ENCODE measurements at regions not wholly inside any gene's neighbourhood (a gene's known extent, or its start where the extent isn't known, plus 50 kb on each side); places are given as distances from the start of the nearest gene placed in this dataset.
"Not testable (repeated sequence)": the region's sequence is repeated elsewhere in the genome, so short reads cannot be mapped to it uniquely, and the experiment has no call there.

DNA sequence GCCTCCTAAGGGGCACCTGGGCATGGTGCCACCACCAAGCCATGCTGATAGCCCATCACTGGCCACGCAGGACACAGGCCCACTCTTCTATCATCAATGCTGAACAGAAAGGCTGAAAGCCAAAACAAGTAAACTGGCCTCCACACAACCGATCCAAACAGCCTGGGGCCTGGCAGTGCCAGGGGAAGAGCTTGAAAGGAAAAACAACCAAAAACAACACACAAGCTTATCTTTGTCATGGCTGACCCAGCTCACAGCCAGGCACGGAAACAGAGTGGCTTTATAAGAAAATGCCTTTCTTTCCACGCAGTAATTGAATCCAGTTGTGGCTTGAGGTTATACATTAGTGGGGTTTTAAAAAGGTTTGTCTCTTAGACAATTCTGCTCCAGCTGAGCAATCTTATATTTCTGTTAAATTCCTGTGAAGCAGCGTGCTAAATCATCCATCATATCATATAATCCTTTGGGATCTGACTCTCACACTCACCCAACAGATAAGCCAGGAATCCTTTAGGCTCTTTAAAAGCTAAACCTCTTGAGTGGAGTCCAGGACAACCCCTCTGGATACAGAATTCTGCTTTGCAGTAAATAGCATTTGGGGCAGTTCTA lies 65.4 kb upstream of the SLC22A16 start (continued):
- TF ChIP-seq SRF (IDR thresholded peaks at IDR 0.05; ENCODE audit: low read depth, low read length) (no peak), HDAC2 (IDR thresholded peaks at IDR 0.05; ENCODE audit: borderline replicate concordance in 1 of 2, low read depth in 2 of 2, low read length in 2 of 2) (no peak), CHD1 (IDR thresholded peaks at IDR 0.05; ENCODE audit: low read depth, low read length) (no peak), TAF1 (IDR thresholded peaks at IDR 0.05; ENCODE audit: low read depth, low read length) (no peak)

DNA sequence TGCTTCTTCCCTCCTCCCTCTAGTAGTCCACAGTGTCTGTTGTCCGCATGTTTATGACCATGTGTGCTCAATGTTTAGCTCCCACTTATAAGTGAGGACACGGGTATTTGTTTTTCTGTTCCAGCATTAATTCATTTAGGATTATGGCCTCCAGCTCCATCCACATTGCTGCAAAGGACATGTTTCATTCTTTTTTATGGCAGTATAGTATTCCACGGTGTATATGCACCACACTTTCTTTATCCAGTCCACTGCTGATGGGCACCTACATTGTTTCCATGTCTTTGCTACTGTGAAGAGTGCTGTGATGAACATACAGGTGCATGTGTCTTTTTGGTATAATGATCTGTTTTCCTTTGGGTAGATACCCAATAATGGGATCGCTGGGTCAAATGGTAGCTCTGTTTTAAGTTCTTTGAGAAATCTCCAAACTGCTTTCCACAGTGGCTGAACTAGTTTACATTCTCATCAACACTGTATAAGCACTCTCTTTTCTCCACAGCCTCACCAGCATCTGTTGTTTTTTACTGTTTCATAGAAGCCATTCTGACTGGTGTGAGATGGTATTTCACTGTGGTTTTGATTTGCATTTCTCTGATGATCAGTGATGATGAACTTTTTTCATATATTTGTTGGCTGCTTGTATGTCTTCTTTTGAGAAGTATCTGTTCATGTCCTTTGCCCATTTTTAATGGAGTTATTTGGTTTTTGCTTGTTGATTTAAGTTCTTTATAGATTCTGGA lies 63.0 kb upstream of the SLC22A16 start:
- H3K4me2 ChIP-seq (ENCODE audit: insufficient read depth in 1 of 2, low read depth in 2 of 2, low read length in 2 of 2); H3K79me2 ChIP-seq (ENCODE audit: control insufficient read depth in 1 of 2, insufficient read depth in 2 of 2, low read length in 2 of 2); H3K18ac ChIP-seq (ENCODE audit: extremely low read depth, low read length); H3K79me1 ChIP-seq (ENCODE audit: low read depth, low read length); H4K8ac ChIP-seq (ENCODE audit: extremely low read depth, insufficient read depth, low read length); H2BK20ac ChIP-seq (ENCODE audit: low read length); H3K9ac ChIP-seq (replicated peaks in 1 of 4; ENCODE audit: extremely low read depth in 1 of 4, low read depth in 3 of 4, low read length in 3 of 4); H4K91ac ChIP-seq (replicated peaks; ENCODE audit: insufficient read length, low read length); FAIRE-seq; H3K4ac ChIP-seq (replicated peaks; ENCODE audit: insufficient read length, low read depth, low read length); H3K27ac ChIP-seq (ENCODE audit: low read depth, low read length); H2BK12ac ChIP-seq (ENCODE audit: low read depth, low read length); H3K56ac ChIP-seq (replicated peaks; ENCODE audit: insufficient read length, low read depth, low read length); H3K23ac ChIP-seq (ENCODE audit: insufficient read length); H2AK5ac ChIP-seq (ENCODE audit: low read depth, low read length); H3K4me3 ChIP-seq (ENCODE audit: extremely low read depth in 1 of 4, insufficient read depth in 2 of 4, low read depth in 3 of 4, low read length in 4 of 4); H3K27me3 ChIP-seq (replicated peaks in 1 of 4; ENCODE audit: control insufficient read depth in 3 of 4, extremely low read depth in 1 of 4, insufficient read depth in 3 of 4, low read length in 3 of 4); H3K14ac ChIP-seq (ENCODE audit: insufficient read length); H3K23me2 ChIP-seq (ENCODE audit: low read depth, low read length); H4K5ac ChIP-seq (ENCODE audit: insufficient read length, low read depth, low read length); H2AFZ ChIP-seq (ENCODE audit: low read length); H2BK5ac ChIP-seq (ENCODE audit: low read depth, low read length); H4K20me1 ChIP-seq (replicated peaks in 1 of 2; ENCODE audit: control insufficient read depth in 1 of 2, insufficient read depth in 2 of 2, low read length in 2 of 2); H2BK15ac ChIP-seq (ENCODE audit: low read length); DNase-seq (ENCODE audit: low read depth in 1 of 2, low spot score in 2 of 2); H3K4me1 ChIP-seq (replicated peaks in 1 of 4; ENCODE audit: control insufficient read depth in 3 of 4, insufficient read depth in 4 of 4, low read length in 3 of 4); H3K36me3 ChIP-seq (ENCODE audit: control insufficient read depth in 2 of 4, insufficient read depth in 4 of 4, low read length in 3 of 4); H2BK120ac ChIP-seq (replicated peaks; ENCODE audit: low read depth, low read length): not testable (repeated sequence)
- ChIA-PET CTCF (ENCODE audit: partially characterized antibody) (interaction anchor here (0.9 to 2.1 kb wide), 3 partner anchors 9 to 103 kb away, joined by 3 to 11 read pairs (median 7); no protein-coding TSS in a partner anchor), POLR2A (ENCODE audit: partially characterized antibody) (interaction anchor here (1.4 kb wide), 2 partner anchors 276 to 335 kb away, joined by 3 to 4 read pairs; partner anchors contain the start of genes AMD1 and CDK19)
- peaks cover 7 to 11% of the 10 kb centered on the region in 2 experiments for H3K9me3 ChIP-seq (ENCODE audit: insufficient read depth in 2 of 2, low read depth in 1 of 2, low read length in 1 of 2)
- 90% methylated on average over 4 of the region's 4 CpGs; no CpG with 5 or more reads in 1 of the 2 experiments for WGBS, 2 experiments (ENCODE audit: extremely low coverage in 1 of 2, insufficient coverage in 1 of 2, insufficient read length in 1 of 2, insufficient replicate concordance in 2 of 2, low coverage in 1 of 2, low lambda C conversion rate in 2 of 2, missing lambda C conversion rate in 1 of 2)

All from H1 (cell line).